GM12878 (cell line): ENCODE measurements at regions not wholly inside any gene's neighbourhood (a gene's known extent, or its start where the extent isn't known, plus 50 kb on each side); places are given as distances from the start of the nearest gene placed in this dataset.
A peak's percentile ranks its signal among the peaks of the same experiment; 100 is the strongest.

Source experiments
- ATAC-seq: fragments of 200-7000 bp; cut with Tn5 transposase; 3 replicates; pipeline ENCODE4 v1.9.1; 2020; ENCODE audit warnings: mild to moderate bottlenecking, moderate library complexity
- BruUV-seq: library from RNA; stranded (reverse); fragments of 400-500 nt; replicated peaks from 2 replicates; lab custom pipeline; 2021; lab: Mats Ljungman, UMichigan
- CTCF ChIA-PET: fragments of 300-600 bp; sonication (Branson Sonifier 250); formaldehyde crosslinking; extraction: SDS; loops from one replicate; lab custom pipeline; 2021; ENCODE audit warnings: inconsistent platforms; lab: Yijun Ruan, JAX
- POLR2A ChIA-PET: fragments of 350-600 bp; formaldehyde crosslinking; extraction: SDS; loops from one replicate; lab custom pipeline; 2021; ENCODE audit warnings: inconsistent platforms; lab: Charles Lee
- RAD21 ChIA-PET: fragments of 300-600 bp; sonication (Branson Sonifier 250); formaldehyde crosslinking; loops from one replicate; lab custom pipeline; 2023; ENCODE audit warnings: antibody characterized with exemption; ENCODE audit not compliant: unreplicated experiment; lab: Charles Lee
- SMC1A ChIA-PET: fragments of 300-600 bp; sonication (Branson Sonifier 250); formaldehyde crosslinking; loops from one replicate; lab custom pipeline; 2023; ENCODE audit not compliant: unreplicated experiment, uncharacterized antibody; lab: Charles Lee
- DNase-seq: peaks from one replicate; pipeline ENCODE4 v3.0.0-alpha.2; 2011; ENCODE audit warnings: low read depth, low spot score
- FAIRE-seq: peaks from 3 replicates; lab custom pipeline; 2011; peaks lifted over from hg19 to GRCh38; lab: Jason Lieb, UNC
- H2AFZ ChIP-seq: 2 replicates; pipeline ENCODE4 v1.6.0; 2011; ENCODE audit warnings: low read depth, low read length, control low read depth; ENCODE audit not compliant: control insufficient read depth
- H3K27ac ChIP-seq: 2 replicates; pipeline ENCODE4 v1.5.1; 2011; ENCODE audit warnings: control low read depth; ENCODE audit not compliant: control insufficient read depth, insufficient read depth
- H3K27me3 ChIP-seq, 2 experiments: replicated peaks in 1 of 2; 2 replicates each; pipeline versions ENCODE4 v1.6.0 to v1.6.1; 2011; ENCODE audit warnings: low read length in 1 of 2; ENCODE audit not compliant: control insufficient read depth in 2 of 2, insufficient read depth in 2 of 2
- H3K36me3 ChIP-seq, 2 experiments: 2 replicates each; pipeline ENCODE4 v1.5.1; 2011; ENCODE audit warnings: low read length in 1 of 2; ENCODE audit not compliant: control insufficient read depth in 2 of 2, insufficient read depth in 2 of 2
- H3K4me1 ChIP-seq: 2 replicates; pipeline ENCODE4 v1.6.1; 2011; ENCODE audit warnings: mild to moderate bottlenecking, low read length, moderate library complexity, mixed read lengths; ENCODE audit not compliant: control insufficient read depth, insufficient read depth
- H3K4me2 ChIP-seq: 2 replicates; pipeline ENCODE4 v1.6.0; 2011; ENCODE audit warnings: control low read depth; ENCODE audit not compliant: control insufficient read depth, insufficient read depth
- H3K4me3 ChIP-seq: fragments of 200-600 bp; sonication (generic); 2 replicates; pipeline ENCODE4 v1.5.1; 2016
- H3K79me2 ChIP-seq: 2 replicates; pipeline ENCODE4 v1.6.0; 2011; ENCODE audit warnings: low read length; ENCODE audit not compliant: control insufficient read depth, insufficient read depth
- H3K9ac ChIP-seq: 2 replicates; pipeline ENCODE4 v1.8.0; 2011; ENCODE audit warnings: low read length, control low read depth, mixed read lengths; ENCODE audit not compliant: control insufficient read depth, insufficient read depth
- H3K9me3 ChIP-seq: replicated peaks from 3 replicates; pipeline ENCODE4 v1.5.1; 2011; ENCODE audit warnings: mild to moderate bottlenecking, low read length; ENCODE audit not compliant: control insufficient read depth, insufficient read depth
- H4K20me1 ChIP-seq: 2 replicates; pipeline ENCODE4 v1.6.0; 2011; ENCODE audit not compliant: control insufficient read depth, insufficient read depth
- EP300 ChIP-seq, 2 experiments: fragments of 150-350 bp in 1 of 2; IDR thresholded peaks; 2 replicates each; pipeline ENCODE4 v1.6.1; 2011 to 2012; ENCODE audit warnings: low read depth in 2 of 2, low read length in 2 of 2, borderline replicate concordance in 1 of 2, improper control_type of control experiment in 1 of 2, inconsistent platforms in 1 of 2; ENCODE audit not compliant: control insufficient read depth in 1 of 2
- FOS ChIP-seq: IDR thresholded peaks from 3 replicates; pipeline ENCODE4 v1.6.1; 2011; ENCODE audit warnings: borderline replicate concordance; ENCODE audit not compliant: insufficient read length; ENCODE audit errors: extremely low read depth
- GATAD2B ChIP-seq: fragments of 450-650 bp; conservative IDR thresholded peaks from 2 replicates; pipeline ENCODE4 v1.6.1; 2017; ENCODE audit warnings: low read depth, mild to moderate bottlenecking, moderate library complexity
- HDGF ChIP-seq: fragments of 450-650 bp; IDR thresholded peaks from 2 replicates; pipeline ENCODE4 v1.6.1; 2016; ENCODE audit warnings: antibody characterized with exemption
- NFIC ChIP-seq: IDR thresholded peaks from 2 replicates; pipeline ENCODE4 v1.6.1; 2012; ENCODE audit warnings: low read depth, mild to moderate bottlenecking, inconsistent platforms, low read length, moderate library complexity
- NR2C2 ChIP-seq: IDR thresholded peaks from 2 replicates; pipeline ENCODE4 v1.6.1; 2011; ENCODE audit warnings: borderline replicate concordance, low read depth; ENCODE audit not compliant: control insufficient read depth, insufficient read length
- RELB ChIP-seq: fragments of 450-650 bp; IDR thresholded peaks from 2 replicates; pipeline ENCODE4 v1.6.1; 2017; ENCODE audit warnings: low read depth, mild to moderate bottlenecking, moderate library complexity
- SIX5 ChIP-seq: IDR thresholded peaks from 2 replicates; pipeline ENCODE4 v1.6.1; 2011; ENCODE audit warnings: mild to moderate bottlenecking, low read depth, low read length, moderate library complexity; ENCODE audit not compliant: severe bottlenecking
- SP1 ChIP-seq: IDR thresholded peaks from one replicate; pipeline ENCODE4 v1.6.1; 2011; ENCODE audit warnings: low read depth, low read length
- SUZ12 ChIP-seq: fragments of 200-600 bp; sonication (generic); IDR thresholded peaks from one replicate; pipeline ENCODE4 v1.6.1; 2018; ENCODE audit warnings: antibody characterized with exemption, mild to moderate bottlenecking; ENCODE audit not compliant: unreplicated experiment
- TCF3 ChIP-seq: IDR thresholded peaks from 2 replicates; pipeline ENCODE4 v1.6.1; 2012; ENCODE audit warnings: low read depth, mild to moderate bottlenecking, low read length, borderline replicate concordance; ENCODE audit not compliant: insufficient read depth
- WGBS: methylation state at CpG from one replicate; pipeline ENCODE4 v1.1.6; 2016; ENCODE audit warnings: low lambda C conversion rate; ENCODE audit not compliant: insufficient replicate concordance, insufficient coverage; ENCODE audit errors: missing lambda C conversion rate; 5-methylcytosine and 5-hydroxymethylcytosine counted together
- in situ Hi-C: fragments of 300-500 bp; cut with MboI; formaldehyde crosslinking; loops from 9 replicates; pipeline ENCODE4 v1.14.3; 2018; ENCODE audit warnings: mixed read lengths
- intact Hi-C: fragments of 100-400 bp; cut with micrococcal nuclease; formaldehyde crosslinking; loops from one replicate; pipeline ENCODE4 v1.14.2; 2022; ENCODE audit not compliant: unreplicated experiment
- TF ChIP-seq, protein P1 (sequence below): IDR thresholded peaks from 2 replicates; pipeline ENCODE4 v1.6.1; 2011; ENCODE audit warnings: low read depth, low read length, improper control_type of control experiment, borderline replicate concordance
- TF ChIP-seq, protein P2 (sequence below): IDR thresholded peaks from 2 replicates; pipeline ENCODE4 v1.6.1; 2012; ENCODE audit warnings: improper control_type of control experiment, low read depth, low read length; ENCODE audit not compliant: insufficient replicate concordance

GRCh38 chr4:3384391-3384770, 57.4 kb upstream of the HGFAC start (continued):
- no peak for TF ChIP-seq RELB
- no peak for TF ChIP-seq GATAD2B
- TF ChIP-seq EP300 (IDR thresholded peaks at IDR 0.05; ENCODE audit: borderline replicate concordance in 1 of 2, control insufficient read depth in 1 of 2, low read depth in 2 of 2, low read length in 2 of 2) = no peak
- no peak for TF ChIP-seq FOS

DNA sequence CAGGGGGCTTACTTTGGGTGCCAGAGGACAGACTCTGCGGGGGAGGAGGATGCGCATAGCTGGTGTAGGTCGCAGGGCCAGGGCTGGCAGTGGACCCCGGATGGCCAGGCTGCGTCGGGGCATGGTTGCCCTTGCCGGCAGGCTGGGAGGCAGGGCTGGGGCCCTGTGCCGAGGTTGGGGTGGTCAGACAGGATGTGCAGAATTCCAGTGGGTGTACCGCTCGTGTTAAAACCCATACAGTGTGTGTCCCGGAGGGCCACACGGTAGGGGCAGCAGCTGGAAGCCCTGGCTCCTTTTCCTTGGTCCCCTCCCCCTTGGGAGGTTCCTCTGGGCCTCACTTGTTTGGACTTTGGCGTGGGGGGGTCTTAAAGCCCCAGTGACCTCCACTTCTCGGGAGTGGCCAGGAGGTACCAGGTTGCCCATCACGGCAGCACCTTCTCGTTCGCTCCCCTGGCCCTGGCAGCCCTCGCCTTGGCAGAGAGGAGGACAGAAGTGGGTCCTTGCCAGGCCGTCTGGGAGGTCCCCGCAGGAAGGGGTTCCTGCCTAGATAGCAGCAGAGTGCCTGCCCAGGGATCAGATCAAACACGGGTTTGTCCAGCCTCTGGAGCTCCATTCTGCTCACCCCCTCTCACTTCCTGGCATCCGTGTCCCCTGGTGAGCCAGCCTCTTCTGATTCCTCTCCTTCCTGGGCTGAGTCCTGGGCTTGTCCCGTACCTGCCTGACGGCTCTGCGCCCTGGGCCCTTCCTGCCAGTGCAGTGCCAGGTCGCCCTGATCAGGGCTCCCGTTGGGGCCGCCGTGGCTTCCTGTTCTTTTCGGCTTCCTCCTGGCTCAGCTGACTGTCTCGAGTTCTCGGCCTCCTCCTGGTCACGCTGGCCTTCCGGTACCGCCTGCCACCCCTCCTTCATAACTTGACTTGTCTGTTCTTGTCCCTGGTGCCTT, 56.7 kb upstream of the HGFAC start:
- FAIRE-seq (no peak), ATAC-seq (no peak), DNase-seq (no peak)
- SMC1A ChIA-PET = no interaction called here
- WGBS = 76% methylated on average over 34 of the region's 35 CpGs
- BruUV-seq = no TSS peak
- H3K9me3 ChIP-seq = peaks cover 8% of the 10 kb centered on the region; the same call in 2 of the 3 replicates
- in situ Hi-C loops (no loop called here), intact Hi-C loops (no loop called here)
- no peak overlapping the region for H3K9ac ChIP-seq
- CTCF ChIA-PET = no interaction called here
- RAD21 ChIA-PET = no interaction called here
- H3K27me3 ChIP-seq = no peaks in the 10 kb centered on the region
- H3K4me1 ChIP-seq = peaks cover 21% of the 10 kb centered on the region
- no peaks in the 10 kb centered on the region for H3K79me2 ChIP-seq
- no peak overlapping the region for H3K4me3 ChIP-seq
- POLR2A ChIA-PET = no interaction called here
- no peaks in the 10 kb centered on the region for H3K36me3 ChIP-seq
- H2AFZ ChIP-seq = peak overlapping the region; percentile 49
- no peaks in the 10 kb centered on the region for H4K20me1 ChIP-seq
- no peak overlapping the region for H3K4me2 ChIP-seq
- H3K27ac ChIP-seq = no peak overlapping the region
- TF ChIP-seq, protein P1, sequence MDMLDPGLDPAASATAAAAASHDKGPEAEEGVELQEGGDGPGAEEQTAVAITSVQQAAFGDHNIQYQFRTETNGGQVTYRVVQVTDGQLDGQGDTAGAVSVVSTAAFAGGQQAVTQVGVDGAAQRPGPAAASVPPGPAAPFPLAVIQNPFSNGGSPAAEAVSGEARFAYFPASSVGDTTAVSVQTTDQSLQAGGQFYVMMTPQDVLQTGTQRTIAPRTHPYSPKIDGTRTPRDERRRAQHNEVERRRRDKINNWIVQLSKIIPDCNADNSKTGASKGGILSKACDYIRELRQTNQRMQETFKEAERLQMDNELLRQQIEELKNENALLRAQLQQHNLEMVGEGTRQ = no peak
- TF ChIP-seq, protein P2, sequence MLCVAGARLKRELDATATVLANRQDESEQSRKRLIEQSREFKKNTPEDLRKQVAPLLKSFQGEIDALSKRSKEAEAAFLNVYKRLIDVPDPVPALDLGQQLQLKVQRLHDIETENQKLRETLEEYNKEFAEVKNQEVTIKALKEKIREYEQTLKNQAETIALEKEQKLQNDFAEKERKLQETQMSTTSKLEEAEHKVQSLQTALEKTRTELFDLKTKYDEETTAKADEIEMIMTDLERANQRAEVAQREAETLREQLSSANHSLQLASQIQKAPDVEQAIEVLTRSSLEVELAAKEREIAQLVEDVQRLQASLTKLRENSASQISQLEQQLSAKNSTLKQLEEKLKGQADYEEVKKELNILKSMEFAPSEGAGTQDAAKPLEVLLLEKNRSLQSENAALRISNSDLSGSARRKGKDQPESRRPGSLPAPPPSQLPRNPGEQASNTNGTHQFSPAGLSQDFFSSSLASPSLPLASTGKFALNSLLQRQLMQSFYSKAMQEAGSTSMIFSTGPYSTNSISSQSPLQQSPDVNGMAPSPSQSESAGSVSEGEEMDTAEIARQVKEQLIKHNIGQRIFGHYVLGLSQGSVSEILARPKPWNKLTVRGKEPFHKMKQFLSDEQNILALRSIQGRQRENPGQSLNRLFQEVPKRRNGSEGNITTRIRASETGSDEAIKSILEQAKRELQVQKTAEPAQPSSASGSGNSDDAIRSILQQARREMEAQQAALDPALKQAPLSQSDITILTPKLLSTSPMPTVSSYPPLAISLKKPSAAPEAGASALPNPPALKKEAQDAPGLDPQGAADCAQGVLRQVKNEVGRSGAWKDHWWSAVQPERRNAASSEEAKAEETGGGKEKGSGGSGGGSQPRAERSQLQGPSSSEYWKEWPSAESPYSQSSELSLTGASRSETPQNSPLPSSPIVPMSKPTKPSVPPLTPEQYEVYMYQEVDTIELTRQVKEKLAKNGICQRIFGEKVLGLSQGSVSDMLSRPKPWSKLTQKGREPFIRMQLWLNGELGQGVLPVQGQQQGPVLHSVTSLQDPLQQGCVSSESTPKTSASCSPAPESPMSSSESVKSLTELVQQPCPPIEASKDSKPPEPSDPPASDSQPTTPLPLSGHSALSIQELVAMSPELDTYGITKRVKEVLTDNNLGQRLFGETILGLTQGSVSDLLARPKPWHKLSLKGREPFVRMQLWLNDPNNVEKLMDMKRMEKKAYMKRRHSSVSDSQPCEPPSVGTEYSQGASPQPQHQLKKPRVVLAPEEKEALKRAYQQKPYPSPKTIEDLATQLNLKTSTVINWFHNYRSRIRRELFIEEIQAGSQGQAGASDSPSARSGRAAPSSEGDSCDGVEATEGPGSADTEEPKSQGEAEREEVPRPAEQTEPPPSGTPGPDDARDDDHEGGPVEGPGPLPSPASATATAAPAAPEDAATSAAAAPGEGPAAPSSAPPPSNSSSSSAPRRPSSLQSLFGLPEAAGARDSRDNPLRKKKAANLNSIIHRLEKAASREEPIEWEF = no peak
- TF ChIP-seq SUZ12 (no peak), TCF3 (no peak), SP1 (no peak), HDGF (no peak), SIX5 (no peak), NR2C2 (no peak), NFIC (no peak)
